ENCODE measurements at regions not wholly inside any gene's neighbourhood (a gene's known extent, or its start where the extent isn't known, plus 50 kb on each side); places are given as distances from the start of the nearest gene placed in this dataset.
"Not testable (repeated sequence)": the region's sequence is repeated elsewhere in the genome, so short reads cannot be mapped to it uniquely, and the experiment has no call there.

DNA sequence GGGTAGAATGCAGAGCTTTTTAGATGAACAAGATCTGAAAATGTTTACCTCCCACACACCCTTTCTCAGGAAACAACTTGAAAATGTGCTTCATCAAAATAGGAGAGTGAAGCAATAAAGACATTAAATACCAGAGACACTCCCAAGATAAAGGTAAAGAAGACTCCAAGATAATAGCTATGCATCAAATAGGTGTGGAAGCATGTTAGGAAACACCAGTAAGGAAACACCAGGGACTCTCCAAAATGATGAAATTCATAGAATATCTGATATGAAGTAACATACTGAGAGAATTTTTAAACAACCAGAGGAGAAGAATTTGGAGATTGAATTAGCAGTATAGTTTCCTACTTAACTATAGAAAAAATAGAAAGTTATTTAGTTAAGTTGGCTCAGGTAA is 57.0 kb downstream of the OR10A6 start:
- Histone ChIP-seq H3K4me1 (no peaks in the 10 kb centered on the region), H3K27me3 (no peaks in the 10 kb centered on the region), H3K4me3 (no peak overlapping the region), H3K27ac (no peak overlapping the region), H3K36me3 (no peaks in the 10 kb centered on the region), H3K9me3 (no peaks in the 10 kb centered on the region)
- TF ChIP-seq POLR2A (IDR thresholded peaks at IDR 0.05) (no peak), POLR2AphosphoS5 (IDR thresholded peaks at IDR 0.05) (no peak), EP300 (IDR thresholded peaks at IDR 0.05) (no peak)
- TF ChIP-seq, protein P1, sequence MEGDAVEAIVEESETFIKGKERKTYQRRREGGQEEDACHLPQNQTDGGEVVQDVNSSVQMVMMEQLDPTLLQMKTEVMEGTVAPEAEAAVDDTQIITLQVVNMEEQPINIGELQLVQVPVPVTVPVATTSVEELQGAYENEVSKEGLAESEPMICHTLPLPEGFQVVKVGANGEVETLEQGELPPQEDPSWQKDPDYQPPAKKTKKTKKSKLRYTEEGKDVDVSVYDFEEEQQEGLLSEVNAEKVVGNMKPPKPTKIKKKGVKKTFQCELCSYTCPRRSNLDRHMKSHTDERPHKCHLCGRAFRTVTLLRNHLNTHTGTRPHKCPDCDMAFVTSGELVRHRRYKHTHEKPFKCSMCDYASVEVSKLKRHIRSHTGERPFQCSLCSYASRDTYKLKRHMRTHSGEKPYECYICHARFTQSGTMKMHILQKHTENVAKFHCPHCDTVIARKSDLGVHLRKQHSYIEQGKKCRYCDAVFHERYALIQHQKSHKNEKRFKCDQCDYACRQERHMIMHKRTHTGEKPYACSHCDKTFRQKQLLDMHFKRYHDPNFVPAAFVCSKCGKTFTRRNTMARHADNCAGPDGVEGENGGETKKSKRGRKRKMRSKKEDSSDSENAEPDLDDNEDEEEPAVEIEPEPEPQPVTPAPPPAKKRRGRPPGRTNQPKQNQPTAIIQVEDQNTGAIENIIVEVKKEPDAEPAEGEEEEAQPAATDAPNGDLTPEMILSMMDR (IDR thresholded peaks at IDR 0.05): no peak
- DNase-seq (ENCODE audit: low spot score in 2 of 2): no peak

DNA sequence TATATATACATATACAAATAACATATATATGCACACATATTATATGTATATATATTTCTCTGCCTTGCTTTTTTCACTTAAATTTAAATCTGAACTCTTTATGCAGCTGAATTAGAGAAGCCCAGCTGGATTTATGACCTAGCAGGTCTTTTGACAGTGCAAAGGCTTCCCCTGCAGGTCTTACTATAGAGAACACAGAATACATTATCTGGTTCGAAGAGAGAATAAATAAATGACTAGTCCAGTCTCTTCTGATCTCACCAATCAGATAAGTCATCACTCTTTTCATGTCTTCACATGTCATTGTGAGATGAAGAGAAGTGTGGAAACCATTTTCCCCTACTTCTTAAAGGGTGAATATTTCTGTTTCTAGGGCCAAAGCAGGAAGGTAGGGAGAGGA is 58.2 kb downstream of the OR10A6 start:
- H3K4me3 ChIP-seq: no peak overlapping the region
- no peaks in the 10 kb centered on the region for H3K4me1 ChIP-seq
- TF ChIP-seq, protein P1 (IDR thresholded peaks at IDR 0.05): no peak
- WGBS: 24% methylated on average over 1 of the region's 1 CpG
- H3K27me3 ChIP-seq: no peaks in the 10 kb centered on the region
- DNase-seq (ENCODE audit: low spot score in 2 of 2): no peak
- H3K27ac ChIP-seq: no peak overlapping the region
- no peaks in the 10 kb centered on the region for H3K36me3 ChIP-seq
- no peaks in the 10 kb centered on the region for H3K9me3 ChIP-seq

DNA sequence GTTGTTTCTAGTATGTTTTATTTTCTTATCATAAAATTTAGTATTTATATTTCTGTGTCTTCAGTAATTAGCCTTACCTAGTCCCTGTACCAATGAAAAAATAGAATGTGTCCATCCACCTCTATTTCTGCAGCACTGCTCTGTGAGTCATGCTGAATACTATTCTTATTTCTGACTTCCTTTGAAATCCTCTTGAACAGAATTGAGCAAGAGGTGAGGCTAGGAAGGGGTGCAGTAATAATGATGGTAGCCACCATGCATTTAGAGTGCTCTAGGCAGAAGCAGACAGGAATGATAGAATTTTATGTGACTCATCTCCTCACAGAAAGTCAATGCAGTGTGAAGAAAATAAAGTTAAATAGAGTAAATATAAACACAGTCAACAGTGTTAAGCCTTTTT is 60.0 kb downstream of the OR10A6 start:
- Histone ChIP-seq H3K27me3 (no peaks in the 10 kb centered on the region), H3K9me3 (no peaks in the 10 kb centered on the region), H3K4me1 (no peaks in the 10 kb centered on the region), H3K27ac (no peak overlapping the region), H3K36me3 (no peaks in the 10 kb centered on the region), H3K4me3 (no peak overlapping the region)
- TF ChIP-seq POLR2AphosphoS5 (IDR thresholded peaks at IDR 0.05): no peak
- TF ChIP-seq, protein P1 (IDR thresholded peaks at IDR 0.05): no peak
- no peak for TF ChIP-seq EP300 (IDR thresholded peaks at IDR 0.05)
- TF ChIP-seq POLR2A (IDR thresholded peaks at IDR 0.05): no peak
- no peak for DNase-seq (ENCODE audit: low spot score in 2 of 2)

DNA sequence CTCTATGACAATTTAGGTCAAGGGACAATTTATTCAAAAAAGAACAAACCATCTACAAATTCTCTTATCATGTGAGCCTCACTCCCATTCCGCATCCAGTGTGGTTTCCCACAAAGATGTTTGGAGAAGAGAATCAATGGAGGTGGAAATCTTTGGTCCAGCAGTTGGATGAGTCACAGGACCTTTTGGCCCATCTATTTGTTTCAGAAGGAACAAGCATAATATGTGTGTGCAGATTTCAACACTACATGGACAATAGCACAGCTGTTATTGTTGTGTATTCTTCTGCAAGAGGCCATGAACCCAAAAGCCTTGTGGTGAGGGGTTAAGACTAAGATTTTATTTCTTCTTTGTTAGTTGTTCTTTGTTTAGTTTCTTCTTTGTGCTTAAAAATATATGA is 61.6 kb downstream of the OR10A6 start:
- H3K27ac ChIP-seq: no peak overlapping the region

DNA sequence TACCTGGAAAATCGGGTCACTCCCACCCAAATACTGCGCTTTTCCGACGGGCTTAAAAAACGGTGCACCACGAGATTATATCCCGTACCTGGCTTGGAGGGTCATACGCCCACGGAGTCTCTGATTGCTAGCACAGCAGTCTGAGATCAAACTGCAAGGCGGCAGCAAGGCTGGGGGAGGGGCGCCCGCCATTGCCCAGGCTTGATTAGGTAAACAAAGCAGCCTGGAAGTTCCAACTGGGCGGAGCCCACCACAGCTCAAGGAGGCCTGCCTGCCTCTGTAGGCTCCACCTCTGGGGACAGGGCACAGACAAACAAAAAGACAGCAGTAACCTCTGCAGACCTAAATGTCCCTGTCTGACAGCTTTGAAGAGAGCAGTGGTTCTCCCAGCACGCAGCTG is 64.5 kb upstream of the OR5P2 start:
- not testable (repeated sequence) for DNase-seq (ENCODE audit: low spot score in 2 of 2); H3K9me3 ChIP-seq; H3K27ac ChIP-seq; H3K36me3 ChIP-seq; H3K4me1 ChIP-seq; H3K4me3 ChIP-seq; H3K27me3 ChIP-seq
- 82% methylated on average over 12 of the region's 14 CpGs for WGBS

More for the DNA sequence above, 61.6 kb downstream of the OR10A6 start:
- 92% methylated on average over 1 of the region's 1 CpG for WGBS
- Histone ChIP-seq H3K27me3 (no peaks in the 10 kb centered on the region), H3K4me3 (no peak overlapping the region), H3K4me1 (no peaks in the 10 kb centered on the region), H3K9me3 (no peaks in the 10 kb centered on the region), H3K36me3 (no peaks in the 10 kb centered on the region)
- DNase-seq (ENCODE audit: low spot score in 2 of 2): no peak
- TF ChIP-seq POLR2AphosphoS5 (IDR thresholded peaks at IDR 0.05) (no peak), POLR2A (IDR thresholded peaks at IDR 0.05) (no peak), EP300 (IDR thresholded peaks at IDR 0.05) (no peak)
- TF ChIP-seq, protein P1 (IDR thresholded peaks at IDR 0.05): no peak

DNA sequence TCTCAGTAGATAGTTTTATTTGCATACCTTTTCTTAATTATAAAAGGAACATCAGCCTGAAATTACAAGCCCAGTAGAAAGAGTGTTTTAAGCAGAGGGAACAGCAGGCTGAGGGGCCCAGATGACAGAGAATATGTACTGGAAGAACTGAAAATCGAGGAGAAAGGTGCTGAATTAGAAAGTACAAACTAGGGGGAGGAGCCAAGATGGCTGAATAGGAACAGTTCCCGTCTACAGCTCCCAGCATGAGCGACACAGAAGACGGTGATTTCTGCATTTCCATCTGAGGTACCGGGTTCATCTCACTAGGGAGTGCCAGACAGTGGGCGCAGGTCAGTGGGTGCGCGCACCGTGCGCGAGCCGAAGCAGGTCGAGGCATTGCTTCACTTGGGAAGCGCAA is 64.1 kb upstream of the OR5P2 start:
- H3K27me3 ChIP-seq; H3K36me3 ChIP-seq; DNase-seq (ENCODE audit: low spot score in 2 of 2); H3K9me3 ChIP-seq; H3K4me3 ChIP-seq; H3K4me1 ChIP-seq; H3K27ac ChIP-seq: not testable (repeated sequence)
- whole genome bisulfite sequencing: 92% methylated on average over 14 of the region's 14 CpGs
